Activated naive CD4-positive, alpha-beta T cell treated with anti-CD3 and anti-CD28 coated beads for 36 hours (primary cell): ENCODE measurements at regions not wholly inside any gene's neighbourhood (a gene's known extent, or its start where the extent isn't known, plus 50 kb on each side); places are given as distances from the start of the nearest gene placed in this dataset.
"Not testable (repeated sequence)": the region's sequence is repeated elsewhere in the genome, so short reads cannot be mapped to it uniquely, and the experiment has no call there.

Source experiments
- CTCF ChIA-PET: fragments of 350-600 bp; sonication (Branson Sonifier 250); formaldehyde crosslinking; loops from one replicate; lab custom pipeline; 2021; ENCODE audit warnings: antibody characterized with exemption; lab: Charles Lee
- DNase-seq: peaks from one replicate; pipeline ENCODE4 v3.0.0-alpha.2; 2020
- H3K27ac Mint-ChIP-seq: one replicate; pipeline ENCODE4 v1.8.0; 2021; ENCODE audit warnings: mild to moderate bottlenecking, mixed read lengths
- H3K27me3 Mint-ChIP-seq: one replicate; pipeline ENCODE4 v1.8.0; 2021; ENCODE audit warnings: low read depth, mixed read lengths
- H3K36me3 Mint-ChIP-seq: one replicate; pipeline ENCODE4 v1.8.0; 2021; ENCODE audit warnings: low read depth, mixed read lengths
- H3K4me1 Mint-ChIP-seq: one replicate; pipeline ENCODE4 v1.8.0; 2021; ENCODE audit warnings: low read depth, mixed read lengths
- H3K4me3 Mint-ChIP-seq: one replicate; pipeline ENCODE4 v1.8.0; 2021; ENCODE audit warnings: mild to moderate bottlenecking, moderate library complexity, mixed read lengths
- H3K9me3 Mint-ChIP-seq: one replicate; pipeline ENCODE4 v1.8.0; 2021; ENCODE audit warnings: mixed read lengths
- intact Hi-C: fragments of 100-400 bp; cut with micrococcal nuclease; formaldehyde crosslinking; loops from one replicate; pipeline ENCODE4 v1.15.1; 2023

GRCh38 chrX:3450881-3451570, 104.6 kb upstream of the MXRA5 start:
- H3K4me1 Mint-ChIP-seq: no peaks in the 10 kb centered on the region
- no peaks in the 10 kb centered on the region for H3K36me3 Mint-ChIP-seq
- no peak overlapping the region for H3K4me3 Mint-ChIP-seq
- CTCF ChIA-PET: no interaction called here
- no peaks in the 10 kb centered on the region for H3K27me3 Mint-ChIP-seq
- intact Hi-C loops: no loop called here
- H3K9me3 Mint-ChIP-seq: no peaks in the 10 kb centered on the region
- H3K27ac Mint-ChIP-seq: no peak overlapping the region
- DNase-seq: no peak

- Mint-ChIP-seq H3K27me3 (no peaks in the 10 kb centered on the region), H3K9me3 (no peaks in the 10 kb centered on the region), H3K27ac (no peak overlapping the region), H3K36me3 (no peaks in the 10 kb centered on the region), H3K4me1 (no peaks in the 10 kb centered on the region), H3K4me3 (no peak overlapping the region)
- DNase-seq: no peak
- CTCF ChIA-PET: interaction anchor here (0.6 kb wide), 1 partner anchor 149 kb away, joined by 3 read pairs; no protein-coding TSS in a partner anchor
- intact Hi-C loops: no loop called here
Measured at GRCh38 chrX:3449287-3449686, 102.8 kb upstream of the MXRA5 start.

GRCh38 chrX:3448563-3448962, 102.1 kb upstream of the MXRA5 start:
- DNase-seq: no peak
- H3K4me1 Mint-ChIP-seq: no peaks in the 10 kb centered on the region
- no peak overlapping the region for H3K4me3 Mint-ChIP-seq
- no peaks in the 10 kb centered on the region for H3K27me3 Mint-ChIP-seq
- CTCF ChIA-PET: interaction anchor here (0.6 kb wide), 1 partner anchor 149 kb away, joined by 3 read pairs; no protein-coding TSS in a partner anchor
- no peak overlapping the region for H3K27ac Mint-ChIP-seq
- no peaks in the 10 kb centered on the region for H3K36me3 Mint-ChIP-seq
- no peaks in the 10 kb centered on the region for H3K9me3 Mint-ChIP-seq
- intact Hi-C loops: no loop called here

- Mint-ChIP-seq H3K27ac (no peak overlapping the region), H3K36me3 (no peaks in the 10 kb centered on the region), H3K4me3 (no peak overlapping the region), H3K9me3 (no peaks in the 10 kb centered on the region), H3K27me3 (no peaks in the 10 kb centered on the region), H3K4me1 (no peaks in the 10 kb centered on the region)
- no peak for DNase-seq
- intact Hi-C loops: no loop called here
- CTCF ChIA-PET: no interaction called here
Measured at GRCh38 chrX:3445806-3446490, 99.5 kb upstream of the MXRA5 start.

GRCh38 chrX:3443184-3443583, 96.7 kb upstream of the MXRA5 start:
- Mint-ChIP-seq H3K27ac (no peak overlapping the region), H3K4me1 (no peaks in the 10 kb centered on the region), H3K9me3 (peaks cover 4% of the 10 kb centered on the region), H3K36me3 (no peaks in the 10 kb centered on the region), H3K27me3 (no peaks in the 10 kb centered on the region), H3K4me3 (no peak overlapping the region)
- intact Hi-C loops: no loop called here
- DNase-seq: no peak
- CTCF ChIA-PET: no interaction called here

- DNase-seq: no peak
- Mint-ChIP-seq H3K27ac (no peak overlapping the region), H3K9me3 (peaks cover 4% of the 10 kb centered on the region), H3K4me1 (no peaks in the 10 kb centered on the region), H3K36me3 (no peaks in the 10 kb centered on the region), H3K27me3 (no peaks in the 10 kb centered on the region), H3K4me3 (no peak overlapping the region)
- CTCF ChIA-PET: no interaction called here
- intact Hi-C loops: no loop called here
Measured at GRCh38 chrX:3442691-3443090, 96.2 kb upstream of the MXRA5 start.

GRCh38 chrX:3440981-3441380, 94.5 kb upstream of the MXRA5 start:
- DNase-seq: no peak
- CTCF ChIA-PET: no interaction called here
- H3K4me3 Mint-ChIP-seq: no peak overlapping the region
- no peaks in the 10 kb centered on the region for H3K4me1 Mint-ChIP-seq
- intact Hi-C loops: no loop called here
- H3K27ac Mint-ChIP-seq: no peak overlapping the region
- H3K36me3 Mint-ChIP-seq: no peaks in the 10 kb centered on the region
- H3K27me3 Mint-ChIP-seq: no peaks in the 10 kb centered on the region
- peaks cover 4% of the 10 kb centered on the region for H3K9me3 Mint-ChIP-seq

GRCh38 chrX:3435916-3436315, 89.5 kb upstream of the MXRA5 start:
- DNase-seq, H3K4me1 Mint-ChIP-seq, H3K4me3 Mint-ChIP-seq, H3K36me3 Mint-ChIP-seq, H3K27me3 Mint-ChIP-seq, CTCF ChIA-PET, intact Hi-C loops, H3K27ac Mint-ChIP-seq, H3K9me3 Mint-ChIP-seq: not testable (repeated sequence)

GRCh38 chrX:3435057-3435456, 88.6 kb upstream of the MXRA5 start:
- no peaks in the 10 kb centered on the region for H3K36me3 Mint-ChIP-seq
- H3K9me3 Mint-ChIP-seq: peaks cover 4% of the 10 kb centered on the region
- intact Hi-C loops: no loop called here
- H3K27ac Mint-ChIP-seq: no peak overlapping the region
- H3K27me3 Mint-ChIP-seq: no peaks in the 10 kb centered on the region
- DNase-seq: no peak
- no peak overlapping the region for H3K4me3 Mint-ChIP-seq
- no peaks in the 10 kb centered on the region for H3K4me1 Mint-ChIP-seq
- CTCF ChIA-PET: no interaction called here

- DNase-seq: no peak
- Mint-ChIP-seq H3K27me3 (no peaks in the 10 kb centered on the region), H3K4me1 (no peaks in the 10 kb centered on the region), H3K4me3 (no peak overlapping the region), H3K27ac (no peak overlapping the region), H3K36me3 (no peaks in the 10 kb centered on the region), H3K9me3 (no peaks in the 10 kb centered on the region)
- intact Hi-C loops: no loop called here
- CTCF ChIA-PET: no interaction called here
Measured at GRCh38 chrX:3428792-3429191, 82.3 kb upstream of the MXRA5 start.

- DNase-seq: no peak
- Mint-ChIP-seq H3K4me1 (no peaks in the 10 kb centered on the region), H3K9me3 (no peaks in the 10 kb centered on the region), H3K27ac (no peak overlapping the region), H3K4me3 (no peak overlapping the region), H3K27me3 (no peaks in the 10 kb centered on the region), H3K36me3 (no peaks in the 10 kb centered on the region)
- intact Hi-C loops: no loop called here
- CTCF ChIA-PET: no interaction called here
Measured at GRCh38 chrX:3426552-3426951, 80.1 kb upstream of the MXRA5 start.

- no peaks in the 10 kb centered on the region for H3K36me3 Mint-ChIP-seq
- no peak overlapping the region for H3K4me3 Mint-ChIP-seq
- intact Hi-C loops: no loop called here
- no peaks in the 10 kb centered on the region for H3K27me3 Mint-ChIP-seq
- DNase-seq: no peak
- CTCF ChIA-PET: no interaction called here
- no peaks in the 10 kb centered on the region for H3K4me1 Mint-ChIP-seq
- no peaks in the 10 kb centered on the region for H3K9me3 Mint-ChIP-seq
- H3K27ac Mint-ChIP-seq: no peak overlapping the region
Measured at GRCh38 chrX:3425031-3425430, 78.6 kb upstream of the MXRA5 start.

GRCh38 chrX:3420316-3420715, 73.9 kb upstream of the MXRA5 start:
- no peaks in the 10 kb centered on the region for H3K27me3 Mint-ChIP-seq
- CTCF ChIA-PET: no interaction called here
- no peaks in the 10 kb centered on the region for H3K36me3 Mint-ChIP-seq
- H3K4me1 Mint-ChIP-seq: no peaks in the 10 kb centered on the region
- intact Hi-C loops: no loop called here
- H3K9me3 Mint-ChIP-seq: no peaks in the 10 kb centered on the region
- no peak for DNase-seq
- H3K4me3 Mint-ChIP-seq: no peak overlapping the region
- no peak overlapping the region for H3K27ac Mint-ChIP-seq
